Sigmoid colon (tissue), 4 donors: ENCODE measurements at regions not wholly inside any gene's neighbourhood (a gene's known extent, or its start where the extent isn't known, plus 50 kb on each side); places are given as distances from the start of the nearest gene placed in this dataset.

Experiments used
- EP300 ChIP-seq, 4 donors: sonication (generic); formaldehyde crosslinking; IDR thresholded peaks; one replicate each; pipeline ENCODE4 v1.6.1; 2017; ENCODE audit warnings: antibody characterized with exemption in 4 of 4
- POLR2A ChIP-seq, 2 donors: fragments of 450-650 bp; IDR thresholded peaks; one replicate each; pipeline ENCODE4 v1.6.1; 2016; ENCODE audit warnings: antibody characterized with exemption in 2 of 2, mild to moderate bottlenecking in 2 of 2, moderate library complexity in 2 of 2
- POLR2AphosphoS5 ChIP-seq, 4 donors: sonication (generic); formaldehyde crosslinking; IDR thresholded peaks; one replicate each; pipeline ENCODE4 v1.6.1; 2017; ENCODE audit warnings: antibody characterized with exemption in 4 of 4

DNA sequence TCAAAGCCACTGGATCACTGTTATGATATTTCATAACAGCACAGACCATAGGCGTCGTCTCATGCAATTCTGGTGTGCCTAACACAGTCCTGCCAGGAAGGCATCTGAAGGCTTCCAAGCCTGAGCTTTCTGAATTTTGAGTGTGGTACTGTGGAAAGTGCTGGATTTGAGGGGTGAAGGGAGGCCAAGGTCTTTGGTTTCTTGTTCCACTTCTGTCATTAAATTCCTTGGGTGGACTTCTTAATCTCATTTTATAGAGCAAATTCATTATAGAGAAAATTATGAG lies 441.3 kb upstream of the PIK3R1 start:
- no peak for TF ChIP-seq POLR2AphosphoS5 (IDR thresholded peaks at IDR 0.05)
- no peak for TF ChIP-seq EP300 (IDR thresholded peaks at IDR 0.05)
- no peak for TF ChIP-seq POLR2A (IDR thresholded peaks at IDR 0.05)
